GM12873 (cell line): ENCODE measurements at regions not wholly inside any gene's neighbourhood (a gene's known extent, or its start where the extent isn't known, plus 50 kb on each side); places are given as distances from the start of the nearest gene placed in this dataset.

Experiments used
- CTCF ChIP-seq: IDR thresholded peaks from 2 replicates; pipeline ENCODE4 v1.5.1; 2012; ENCODE audit warnings: low read depth, mild to moderate bottlenecking, moderate library complexity, low read length, control low read depth; ENCODE audit not compliant: insufficient read depth; ENCODE audit errors: missing control alignments

DNA sequence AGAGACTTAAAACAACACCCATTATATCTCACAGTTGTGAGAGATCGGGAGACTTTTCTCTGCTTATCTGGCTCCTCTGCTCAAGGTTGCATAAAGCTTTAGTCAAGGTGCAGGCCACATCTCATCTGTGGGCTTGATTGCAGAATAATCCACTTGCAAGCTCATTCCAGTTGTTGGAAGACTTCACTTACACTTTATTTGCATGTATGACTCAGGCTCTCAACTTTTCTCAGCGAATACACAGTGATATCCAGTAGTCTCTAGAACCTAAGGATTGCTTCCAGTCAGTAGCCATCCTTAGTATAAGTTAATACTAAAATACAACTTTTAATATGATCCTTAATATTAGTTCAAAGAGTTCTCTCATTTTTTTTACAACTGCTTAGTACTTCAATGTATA is 435.5 kb upstream of the NRG3 start:
- TF ChIP-seq CTCF = no peak

DNA sequence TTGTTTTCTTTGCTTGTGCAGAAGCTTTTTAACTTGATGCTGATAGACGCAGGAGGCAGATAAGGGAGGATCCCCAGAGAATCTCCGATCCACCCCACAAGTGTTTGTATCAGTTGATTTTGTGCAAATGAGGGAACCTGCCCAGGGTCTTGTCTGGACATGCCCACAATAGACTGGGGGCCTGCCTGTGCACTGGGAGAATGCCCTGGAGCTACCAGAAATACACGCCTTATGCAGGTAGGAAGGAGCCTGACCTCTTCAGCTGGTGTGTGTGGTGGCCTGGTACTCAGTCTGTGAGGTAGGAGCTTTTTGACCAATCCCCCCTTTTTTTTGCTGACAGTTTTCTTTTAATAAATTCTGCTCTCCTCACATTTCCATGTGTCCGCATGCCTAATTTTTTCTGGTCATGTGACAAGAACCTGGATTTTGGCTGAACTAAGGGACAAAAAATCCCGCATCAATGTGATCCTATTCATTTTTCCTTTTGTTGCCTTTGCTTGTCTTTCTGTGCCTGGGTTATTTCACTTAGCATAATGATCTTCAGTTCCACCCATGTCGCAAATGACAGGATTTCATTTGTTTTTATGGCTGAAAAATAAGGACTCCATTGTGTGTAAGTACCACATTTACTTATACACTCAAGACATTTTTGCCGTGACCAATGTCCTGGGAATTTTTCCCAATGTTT is 430.6 kb upstream of the NRG3 start:
- TF ChIP-seq CTCF = no peak

DNA sequence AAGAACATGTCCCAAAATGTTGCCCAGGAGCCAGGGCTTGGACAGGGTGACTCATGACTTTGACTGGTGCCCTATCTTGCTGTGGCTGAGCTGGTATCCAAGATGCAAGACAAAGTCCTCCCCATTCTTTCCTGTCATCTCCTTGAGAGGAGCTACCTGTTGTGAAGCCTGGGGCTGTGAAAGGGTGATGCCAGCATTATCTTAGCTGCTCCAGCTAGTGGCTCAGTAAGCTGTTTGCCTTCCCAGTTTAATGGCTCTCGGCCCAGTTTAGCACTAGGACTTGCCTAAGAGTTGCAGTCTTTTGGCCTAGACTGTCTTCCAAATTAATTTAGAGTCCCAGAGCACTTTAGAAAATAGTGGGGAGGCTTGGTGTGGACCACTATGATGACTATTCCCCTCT is 424.3 kb upstream of the NRG3 start:
- TF ChIP-seq CTCF = no peak

- no peak for TF ChIP-seq CTCF
These were observed 402.0 kb upstream of the NRG3 start for GRCh38 chr10:81472927-81473470.

DNA sequence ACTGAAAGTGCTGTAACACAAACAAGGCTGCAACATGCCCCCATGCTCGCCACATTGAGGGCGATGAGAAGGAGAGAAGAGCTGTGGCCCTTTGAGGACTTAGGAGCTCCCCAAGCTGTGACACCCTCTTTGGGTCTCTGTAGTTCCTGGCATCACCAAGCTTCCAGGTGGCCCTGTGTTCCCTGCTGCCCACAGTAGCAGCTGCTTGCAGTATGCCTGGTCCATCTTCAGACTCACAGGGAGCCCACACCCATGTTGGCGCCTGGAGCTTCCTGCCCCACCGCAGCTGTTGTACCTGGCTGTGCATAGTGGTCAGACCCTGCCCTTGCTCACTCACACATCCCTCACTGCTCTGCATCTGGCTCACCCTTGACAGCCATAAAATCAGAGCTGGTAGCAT is 401.2 kb upstream of the NRG3 start:
- TF ChIP-seq CTCF = no peak

GRCh38 chr10:81479316-81479715 is 395.7 kb upstream of the NRG3 start:
- no peak for TF ChIP-seq CTCF

DNA sequence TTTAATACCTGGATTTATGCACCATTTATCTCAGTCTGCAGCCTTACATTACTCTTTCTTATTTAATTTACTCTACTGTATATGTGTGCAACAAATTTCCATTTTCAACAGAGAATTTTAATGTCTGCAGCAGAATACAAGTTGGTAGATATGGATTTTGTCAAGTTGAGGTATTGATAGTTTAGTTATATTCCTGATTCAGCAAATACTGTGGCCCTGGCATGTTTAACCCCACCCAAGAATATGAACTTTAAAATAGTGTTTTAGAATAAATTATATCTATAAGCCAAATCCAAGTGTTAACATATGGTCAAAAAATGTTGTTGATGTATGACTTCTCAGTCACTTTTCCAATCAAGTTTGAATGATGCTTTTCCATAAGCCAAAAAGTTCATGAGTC is 378.4 kb upstream of the NRG3 start:
- TF ChIP-seq CTCF = no peak
